LHCN-M2 (cell line): ENCODE measurements at regions not wholly inside any gene's neighbourhood (a gene's known extent, or its start where the extent isn't known, plus 50 kb on each side); places are given as distances from the start of the nearest gene placed in this dataset.

Experiments used
- DNase-seq: peaks from one replicate; pipeline ENCODE4 v3.0.0-alpha.2; 2012; ENCODE audit warnings: low read depth

DNA sequence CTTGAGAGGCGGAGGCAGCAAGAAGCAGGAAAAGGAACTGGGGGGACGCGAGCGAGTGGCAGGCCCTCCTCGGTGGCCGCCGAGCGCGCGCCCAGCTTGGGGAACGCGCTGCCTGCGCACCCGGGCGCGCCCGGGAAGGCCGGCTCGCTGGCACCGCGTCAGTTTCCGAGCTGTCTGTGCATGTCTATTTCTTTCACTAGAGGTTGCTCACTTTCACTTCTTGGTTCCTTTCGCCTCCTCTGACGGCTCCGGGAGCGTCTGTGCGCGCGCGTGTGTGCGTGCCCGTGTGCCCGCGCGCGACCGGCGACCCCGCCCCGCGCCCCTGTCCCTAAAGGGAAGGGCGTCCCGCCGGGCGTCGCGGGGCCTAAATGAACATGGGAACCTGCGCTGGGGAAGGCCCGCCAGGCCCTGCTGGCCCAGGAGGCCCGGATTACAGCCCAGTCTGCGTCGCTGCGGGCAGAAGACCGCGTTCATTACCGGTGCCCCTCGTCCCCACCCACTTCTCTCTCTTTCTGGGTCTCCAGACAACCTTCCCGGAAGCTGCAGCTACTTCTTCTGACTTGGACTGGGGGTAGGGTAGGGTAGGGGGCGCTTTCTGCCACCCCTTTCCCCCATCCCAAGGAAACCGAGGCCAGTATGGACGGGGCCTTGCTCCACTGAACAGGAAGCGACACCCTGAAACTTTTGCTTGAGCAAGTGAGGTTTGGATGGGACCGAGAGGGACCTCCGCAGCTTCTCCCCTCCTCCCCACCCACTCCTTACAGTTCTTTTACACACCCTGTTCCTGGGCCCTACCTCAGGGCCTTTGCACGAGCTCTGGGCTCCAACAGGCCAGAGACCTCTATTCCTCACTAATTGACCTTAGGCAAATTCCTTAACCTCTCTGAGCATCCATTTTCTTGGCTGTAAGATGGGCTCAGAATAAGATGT is 205.8 kb upstream of the IER5L start:
- peak; percentile 41 for DNase-seq

DNA sequence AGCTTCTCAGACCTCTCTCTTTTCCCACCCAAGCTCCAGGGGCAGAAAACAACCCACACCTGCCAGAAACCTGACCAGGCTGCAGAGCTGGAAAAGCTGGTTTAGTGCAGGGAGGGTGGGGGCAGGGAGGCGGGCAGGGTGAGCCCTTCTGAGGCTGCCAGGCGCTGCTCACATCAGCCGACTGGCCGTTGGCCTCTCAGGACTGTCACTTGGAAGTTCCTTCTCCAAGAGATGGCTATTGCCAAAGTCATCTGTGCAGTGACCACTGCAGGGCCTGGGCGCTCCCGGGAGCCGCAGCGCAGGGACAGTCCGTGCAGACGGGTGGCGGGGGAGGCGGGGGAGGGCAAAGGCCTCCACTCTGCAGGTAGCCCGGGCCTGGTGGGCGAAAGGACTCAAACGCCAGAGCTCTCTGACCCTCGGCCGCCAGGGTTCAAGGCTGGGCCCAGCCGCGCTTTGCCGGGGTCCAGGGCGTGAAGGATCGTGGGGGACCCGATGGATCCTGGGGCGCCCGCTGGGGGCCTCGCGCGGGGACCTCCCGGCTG is 205.0 kb upstream of the IER5L start:
- no peak for DNase-seq

DNA sequence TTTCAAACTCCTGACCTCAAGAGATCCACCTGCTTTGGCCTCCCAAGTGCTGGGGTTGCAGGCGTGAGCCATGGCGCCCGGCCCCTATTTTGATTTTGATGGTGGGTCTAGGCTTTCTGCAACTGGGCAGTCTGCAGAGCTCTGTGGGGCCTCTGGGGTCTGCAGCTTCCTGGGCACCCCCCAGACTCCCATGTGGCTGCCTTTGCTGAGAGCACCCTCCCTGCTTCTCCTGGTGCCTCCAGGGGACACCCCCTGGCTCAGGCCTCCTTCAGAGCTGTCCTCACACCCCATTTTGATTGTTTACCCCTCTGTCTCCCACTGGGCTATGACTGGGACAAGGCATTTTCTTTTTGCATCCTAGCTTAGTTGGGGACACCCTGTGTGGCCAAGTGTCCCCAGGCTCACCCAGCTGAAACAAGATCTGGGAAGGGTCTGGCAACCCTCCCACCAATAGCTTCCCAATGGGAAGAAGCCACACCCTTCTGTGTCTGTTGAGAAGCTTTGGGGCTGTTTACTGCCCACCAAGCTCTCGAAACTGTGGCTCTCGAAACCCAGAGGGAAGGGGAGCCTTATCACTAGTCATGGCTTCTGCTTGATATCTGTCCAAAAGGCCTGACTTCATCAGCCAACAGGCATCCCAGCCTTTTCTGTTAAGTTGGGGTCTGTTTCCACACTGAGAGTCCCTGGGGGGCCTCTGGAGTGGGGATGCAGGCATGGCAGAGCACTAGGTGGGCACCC is 204.4 kb upstream of the IER5L start:
- no peak for DNase-seq

DNA sequence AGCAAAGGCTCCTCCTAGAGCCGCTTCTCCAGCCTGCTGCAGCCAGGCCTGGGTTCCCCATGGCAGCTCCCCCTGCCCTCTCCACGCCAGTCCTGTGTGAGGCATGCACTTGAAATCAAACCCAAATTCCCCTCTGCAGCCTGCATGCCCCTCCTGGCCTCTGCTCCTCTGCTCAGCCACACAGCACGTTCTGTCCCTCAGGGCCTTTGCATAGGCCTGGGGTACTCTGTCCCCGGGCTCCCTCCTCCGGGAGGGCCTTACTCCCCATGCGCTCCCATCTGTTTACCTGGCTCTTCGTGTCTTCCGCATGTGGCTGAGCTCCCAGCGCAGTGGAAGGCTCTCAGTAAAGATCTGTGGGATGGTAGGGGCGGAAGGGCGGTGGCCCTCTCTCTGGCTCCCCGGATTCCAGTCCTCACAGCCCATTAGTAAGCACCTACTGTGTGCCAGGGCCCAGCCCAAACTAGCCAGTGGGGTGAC is 203.5 kb upstream of the IER5L start:
- no peak for DNase-seq

DNA sequence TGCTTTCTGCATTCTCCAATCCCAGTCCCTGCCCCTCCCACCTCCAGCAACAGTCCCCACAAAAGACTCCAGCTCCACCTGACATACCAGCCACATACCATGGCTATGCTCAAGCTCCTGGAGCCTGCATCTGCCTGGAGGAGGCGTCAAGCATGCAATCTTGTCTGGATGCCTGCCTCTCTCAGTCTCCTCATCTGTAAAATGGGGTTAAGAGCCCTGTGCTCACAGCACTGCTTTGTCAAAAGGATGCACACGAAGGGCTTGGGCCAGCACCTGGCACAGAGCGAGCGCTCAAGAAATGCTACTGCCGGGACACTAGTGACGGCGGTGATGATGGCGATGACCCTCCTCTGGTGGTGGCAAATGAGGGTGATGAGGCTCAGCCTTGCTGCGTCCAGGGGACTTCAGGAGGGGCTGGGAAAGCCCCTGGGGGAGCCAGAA is 202.9 kb upstream of the IER5L start:
- no peak for DNase-seq

DNA sequence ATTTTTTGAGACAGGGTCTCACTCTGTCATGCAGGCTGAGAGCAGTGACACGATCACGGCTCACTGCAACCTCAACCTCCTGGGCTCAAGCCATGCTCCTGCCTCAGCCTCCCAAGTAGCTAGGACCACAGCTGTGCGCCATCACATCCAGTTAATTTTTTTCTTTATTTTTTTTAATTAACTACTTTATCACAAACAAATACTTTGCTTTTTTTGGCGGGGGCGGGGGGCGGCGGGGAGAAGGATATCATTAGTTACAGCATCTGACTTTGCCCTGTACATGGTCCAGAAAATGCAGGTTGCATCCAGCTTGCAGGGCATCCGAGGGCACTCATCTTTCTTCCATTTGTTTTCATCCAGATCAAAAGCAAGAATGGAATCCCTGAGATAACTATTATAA is 201.8 kb upstream of the IER5L start:
- DNase-seq: no peak

DNA sequence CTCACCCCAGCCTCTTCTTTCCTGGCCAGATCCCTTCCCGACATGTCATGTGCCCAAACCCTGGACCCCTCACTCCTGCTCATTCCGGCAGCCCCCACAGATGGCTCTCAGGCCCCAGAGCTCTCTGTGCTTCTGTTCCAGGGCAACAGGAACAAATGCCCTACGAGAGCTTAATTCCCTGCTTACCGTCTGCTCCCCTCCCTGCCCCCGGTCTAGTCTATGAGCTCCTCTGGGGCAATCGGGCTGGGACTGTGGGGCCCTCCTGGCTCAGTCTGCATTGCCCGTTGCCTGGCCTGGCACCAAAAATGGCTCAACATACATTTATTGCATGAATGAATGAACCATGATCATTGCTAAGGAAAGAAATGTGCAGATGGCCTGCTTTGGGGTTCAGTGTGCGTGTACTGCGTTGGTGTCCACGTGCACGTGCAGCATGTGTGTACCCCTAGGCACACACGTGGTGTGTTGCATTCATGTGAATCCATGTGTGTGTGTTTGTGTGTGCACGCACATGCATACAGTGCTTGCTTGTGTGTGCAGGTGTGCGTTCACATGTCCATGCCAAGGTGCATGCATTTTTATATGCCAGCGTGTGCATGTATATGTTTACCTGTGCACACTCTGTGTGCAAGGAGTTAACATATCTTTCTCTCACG is 201.2 kb upstream of the IER5L start:
- no peak for DNase-seq

DNA sequence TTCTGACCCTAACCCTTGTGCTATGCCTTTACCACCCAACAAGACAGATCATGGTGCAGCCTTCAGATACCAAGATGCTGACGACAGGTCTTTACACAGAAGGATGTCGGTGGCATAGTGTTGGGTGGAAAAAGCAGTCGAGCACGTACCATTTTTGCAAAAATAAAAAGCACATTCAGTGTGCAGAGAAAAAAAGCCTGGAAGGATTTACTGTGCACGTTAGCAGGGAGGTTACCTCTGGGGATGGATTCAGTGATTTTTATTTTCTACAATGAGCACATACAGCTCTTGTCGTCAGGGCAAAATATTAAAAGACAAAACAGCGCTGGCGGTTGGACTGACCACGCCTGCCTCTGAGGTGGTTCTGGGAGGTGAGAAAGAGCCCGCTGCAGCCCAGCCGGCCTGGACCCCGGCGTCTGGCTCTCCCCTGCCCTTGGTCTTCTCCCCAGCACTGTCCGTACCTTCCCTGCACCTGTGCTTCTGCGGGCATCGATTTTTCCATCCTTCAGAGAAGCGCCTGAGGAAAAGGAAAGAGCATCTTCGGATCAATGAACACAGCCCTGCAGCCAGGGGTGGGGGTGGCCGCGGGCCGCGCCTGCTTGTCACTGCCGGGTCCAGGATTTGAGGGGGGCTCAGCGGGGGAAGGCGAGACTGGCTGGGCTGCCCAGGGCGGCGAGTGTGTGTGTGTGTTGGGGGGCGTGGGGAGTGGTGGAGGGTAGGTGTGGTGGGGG is 200.0 kb upstream of the IER5L start:
- DNase-seq: no peak

DNA sequence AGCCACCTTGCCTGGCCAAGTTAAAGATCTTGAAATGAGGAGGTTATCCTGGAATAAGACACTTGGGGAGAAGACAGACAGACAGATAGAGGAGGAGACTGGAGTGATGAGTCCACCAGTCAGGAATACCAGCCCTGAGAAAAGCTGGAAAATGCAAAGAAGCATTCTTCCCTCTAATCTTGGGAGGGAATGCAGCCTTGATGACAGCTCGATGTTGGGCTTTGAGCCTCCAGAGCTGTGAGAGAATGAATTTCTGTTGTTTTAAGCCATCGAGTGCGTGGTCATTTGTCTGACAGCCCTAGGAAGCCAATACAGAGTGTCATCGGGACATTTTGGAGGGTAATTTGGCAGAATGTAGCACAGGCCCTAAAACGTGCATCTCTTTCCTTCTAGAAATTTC is 199.1 kb upstream of the IER5L start:
- DNase-seq: no peak

DNA sequence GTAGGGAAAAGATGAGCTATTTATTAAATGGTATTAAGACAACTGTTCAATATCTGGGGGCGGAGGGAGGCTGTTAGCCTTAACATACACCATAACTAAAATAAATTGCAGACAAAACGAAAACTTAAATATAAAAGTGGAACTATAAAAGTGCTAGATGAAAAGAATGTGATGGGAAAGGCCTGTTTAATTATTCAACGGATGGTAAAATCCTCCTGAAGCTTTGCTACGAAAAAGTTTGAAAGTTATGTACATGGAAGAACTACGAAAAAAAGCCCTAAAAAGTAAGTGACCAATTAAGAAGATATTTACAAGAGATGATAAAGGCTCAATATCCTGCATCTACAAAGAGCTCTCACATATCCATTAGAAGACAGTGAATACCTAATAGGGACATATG is 197.8 kb upstream of the IER5L start:
- no peak for DNase-seq

DNA sequence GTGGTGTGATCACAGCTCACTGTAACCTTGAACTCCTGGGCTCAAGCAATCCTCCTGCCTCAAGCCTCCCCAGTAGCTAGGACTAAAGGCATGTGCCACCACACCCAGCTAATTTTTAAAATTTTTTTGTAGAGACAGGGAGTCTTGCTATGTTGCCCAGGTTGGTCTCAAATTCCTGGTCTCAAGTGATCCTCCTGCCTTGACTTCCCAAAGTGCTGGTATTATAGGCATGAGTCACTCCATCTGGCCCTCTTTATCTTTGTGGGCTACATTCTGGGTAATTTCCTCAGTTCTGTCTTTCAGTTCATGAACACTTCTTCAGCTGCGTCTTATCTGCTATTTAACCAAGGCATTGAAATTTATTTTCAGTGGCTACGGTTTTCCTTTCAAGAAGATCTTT is 196.6 kb upstream of the IER5L start:
- no peak for DNase-seq

DNA sequence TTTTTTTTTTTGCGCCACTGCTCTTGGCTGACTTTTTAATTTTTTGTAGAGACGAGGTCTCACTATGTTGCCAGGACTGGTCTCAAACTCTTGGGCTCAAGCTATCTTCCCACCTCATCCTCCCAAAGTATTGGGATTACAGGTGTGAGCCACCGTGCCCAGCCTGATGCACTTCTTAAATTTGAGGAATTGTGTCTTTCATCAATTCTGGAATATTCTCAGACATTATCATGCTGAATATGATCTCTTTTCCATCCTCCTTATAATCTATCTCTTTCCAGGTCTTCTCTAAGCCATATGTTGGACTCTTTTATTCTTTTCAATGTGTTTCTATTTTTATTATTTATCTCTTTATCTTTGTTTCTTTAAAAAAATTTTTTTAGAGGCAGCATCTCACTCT is 196.2 kb upstream of the IER5L start:
- no peak for DNase-seq

DNA sequence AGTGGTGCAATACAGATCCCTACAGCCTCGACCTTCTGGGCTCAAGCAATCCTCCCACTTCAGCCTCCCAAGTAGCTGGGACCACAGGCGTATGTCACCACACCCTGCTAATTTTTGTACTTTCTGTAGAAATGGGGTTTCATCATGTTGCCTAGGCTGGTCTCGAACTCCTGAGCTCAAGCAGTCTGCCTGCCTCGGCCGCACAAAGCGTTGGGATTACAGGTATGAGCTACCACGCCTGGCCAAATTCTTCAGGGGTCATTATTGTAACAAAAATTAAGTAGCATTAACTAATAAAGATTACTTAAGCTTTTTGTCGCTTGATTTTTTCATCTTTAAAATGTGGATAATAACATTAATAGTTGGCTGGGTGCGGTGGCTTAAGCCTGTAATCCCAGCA is 195.3 kb upstream of the IER5L start:
- no peak for DNase-seq

DNA sequence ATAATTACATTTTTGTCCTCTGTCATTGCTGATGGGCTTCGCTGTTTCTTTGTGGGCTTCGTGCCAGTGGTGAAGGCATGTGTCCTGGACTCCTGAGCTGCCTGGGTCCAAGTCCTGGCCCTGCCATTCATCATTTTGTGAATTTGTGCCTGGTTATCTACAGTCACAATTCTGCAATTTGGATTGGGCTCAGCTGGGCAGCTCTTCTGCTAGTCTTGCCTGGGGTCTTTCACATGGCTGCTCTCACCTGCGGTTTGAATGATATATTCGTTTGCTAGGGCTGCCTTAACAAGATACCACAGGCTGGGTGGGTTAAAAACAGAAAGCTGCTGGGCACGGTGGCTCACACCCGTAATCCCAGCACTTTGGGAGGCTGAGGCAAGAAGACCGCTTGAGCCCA is 192.7 kb upstream of the IER5L start:
- no peak for DNase-seq

DNA sequence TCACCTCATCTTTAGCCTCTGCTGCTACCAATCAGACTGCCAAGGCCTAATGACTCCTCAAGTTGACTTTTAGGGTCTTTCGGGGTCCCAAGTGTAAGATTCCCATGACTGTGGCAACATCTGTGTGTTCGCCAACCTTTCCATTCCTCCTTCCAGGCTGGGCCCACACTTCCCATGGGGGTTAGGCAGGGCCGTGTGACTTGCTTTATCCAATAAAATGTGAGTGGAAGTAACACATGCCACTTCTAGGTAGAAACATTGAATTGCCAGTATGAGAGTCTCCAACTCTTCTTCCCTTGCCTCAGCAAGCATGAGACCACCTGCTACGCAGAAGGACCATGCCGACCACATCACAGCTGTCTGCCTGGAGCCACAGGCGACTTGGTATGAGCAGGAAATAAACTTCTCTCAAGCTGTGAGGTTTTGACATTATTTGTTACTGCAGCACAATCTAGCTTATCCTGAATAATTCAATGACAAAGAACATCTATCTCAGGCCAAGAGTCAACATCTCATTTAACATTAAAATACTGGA is 190.4 kb upstream of the IER5L start:
- no peak for DNase-seq

DNA sequence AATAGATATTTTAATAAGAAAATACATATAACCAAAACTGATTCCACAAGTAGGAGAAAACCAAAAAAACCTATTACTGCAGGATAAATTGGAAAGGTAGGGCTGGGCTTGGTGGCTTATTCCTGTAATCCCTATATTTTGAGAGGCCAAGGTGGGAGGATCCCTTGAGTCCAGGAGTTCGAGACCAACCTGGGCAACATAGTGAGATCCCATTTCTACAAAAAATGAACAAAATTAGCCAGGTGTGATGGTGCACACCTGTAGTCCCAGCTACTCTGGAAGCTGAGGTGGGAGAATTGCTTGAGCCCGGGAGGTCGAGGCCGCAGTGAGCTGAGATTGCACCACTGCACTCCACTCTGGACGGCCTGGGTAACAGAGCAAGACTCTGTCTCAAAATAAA is 189.2 kb upstream of the IER5L start:
- no peak for DNase-seq

DNA sequence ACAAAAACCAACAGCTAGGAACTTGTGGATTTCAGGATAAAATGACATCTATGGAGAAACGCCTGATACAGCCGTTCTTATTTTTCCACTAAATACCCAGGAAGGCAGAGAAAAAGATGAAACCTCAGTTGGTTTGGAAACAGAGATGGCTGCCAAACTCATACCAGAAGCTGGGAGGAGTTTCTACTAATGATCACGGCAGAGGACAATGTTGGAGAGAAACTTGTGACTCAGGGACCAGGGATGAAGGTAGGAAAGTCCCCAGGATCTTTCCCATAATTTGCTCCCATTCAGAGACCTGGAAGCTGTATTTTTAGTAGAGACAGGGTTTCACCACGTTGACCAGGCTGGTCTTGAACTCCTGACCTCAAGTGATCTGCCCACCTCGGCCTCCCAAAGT is 187.1 kb upstream of the IER5L start:
- no peak for DNase-seq

DNA sequence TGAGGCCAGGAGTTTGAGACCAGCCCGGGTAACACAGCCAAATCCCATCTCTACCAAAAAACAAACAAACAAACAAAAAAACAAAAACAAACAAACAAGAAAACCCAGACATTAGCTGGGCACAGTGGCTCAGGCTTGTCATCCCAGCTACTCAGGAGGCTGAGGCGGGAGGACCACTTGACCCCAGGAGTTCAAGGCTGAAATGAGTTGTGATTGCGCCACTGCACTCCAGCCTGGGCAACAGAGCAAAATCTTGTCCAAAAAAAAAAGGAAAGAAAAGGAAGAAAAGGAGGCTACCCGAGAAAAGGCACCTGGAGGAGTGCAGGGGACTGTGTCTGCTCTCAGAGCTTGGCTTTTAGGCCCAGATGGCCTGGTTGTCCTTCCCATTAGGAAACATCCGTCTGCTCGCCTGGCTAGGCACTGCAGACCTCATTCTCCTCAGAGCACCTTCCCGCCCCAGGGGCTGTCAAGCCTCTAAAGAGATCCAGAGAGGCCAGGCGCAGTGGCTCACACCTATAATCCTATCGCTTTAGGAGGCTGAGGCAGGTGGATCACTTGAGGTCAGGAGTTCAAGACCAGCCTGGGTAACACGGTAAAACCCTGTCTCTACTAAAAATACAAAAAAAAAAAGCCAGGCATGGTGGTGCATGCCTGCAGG is 185.3 kb upstream of the IER5L start:
- no peak for DNase-seq

DNA sequence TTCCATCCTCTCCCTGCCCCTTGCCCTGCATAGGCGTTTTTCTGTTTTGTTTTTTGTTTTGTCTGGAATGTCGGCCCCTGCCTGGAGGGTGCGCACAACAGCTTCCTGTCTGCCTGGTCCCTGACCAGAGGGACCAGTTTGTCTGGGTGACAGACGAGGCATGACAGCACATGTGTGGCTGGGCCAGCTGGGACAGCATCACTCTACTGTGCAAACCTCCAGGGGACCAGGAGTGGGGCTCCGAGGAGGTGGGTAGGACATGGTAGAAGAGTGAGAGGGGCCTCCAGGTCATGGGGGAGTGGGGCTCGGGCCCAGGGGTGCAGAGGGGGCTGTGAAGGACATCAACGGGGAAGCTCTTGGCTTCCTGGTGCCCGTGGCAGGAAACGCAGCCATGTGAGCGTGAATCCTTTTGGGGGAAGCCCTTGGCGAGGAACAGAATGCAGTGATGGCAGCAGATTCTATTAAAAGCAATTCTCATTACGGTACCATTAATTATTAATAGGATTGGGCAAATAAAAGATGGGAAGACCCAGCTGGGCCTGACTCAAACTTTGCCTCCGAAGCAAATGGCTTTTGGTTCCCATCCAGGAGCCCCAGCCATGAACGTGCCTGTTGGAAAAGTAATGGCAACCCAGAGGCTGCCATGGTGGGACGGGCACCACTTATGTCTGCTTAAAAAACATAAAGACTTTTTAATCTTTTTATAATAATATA is 184.4 kb upstream of the IER5L start:
- no peak for DNase-seq

DNA sequence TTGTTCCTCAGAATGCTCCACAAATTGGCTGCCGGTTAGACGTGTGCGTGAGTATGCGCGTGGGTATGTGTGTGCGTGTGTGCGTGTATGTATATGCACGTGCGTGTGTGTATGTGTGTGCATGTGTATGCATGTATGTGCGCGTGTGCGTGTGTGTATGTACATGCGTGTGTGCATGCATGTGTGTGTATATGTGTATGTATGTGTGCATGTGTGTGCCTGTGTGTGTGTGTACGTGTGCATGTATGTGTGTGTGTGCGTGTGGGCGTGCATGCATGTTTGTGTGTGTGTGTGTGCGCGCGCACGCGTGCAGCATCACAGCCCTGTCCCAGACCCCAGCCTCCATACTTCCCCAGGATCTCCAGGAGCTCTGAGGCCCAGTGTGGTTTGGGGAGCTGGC is 183.1 kb upstream of the IER5L start:
- no peak for DNase-seq
